H1 (cell line): ENCODE measurements at regions not wholly inside any gene's neighbourhood (a gene's known extent, or its start where the extent isn't known, plus 50 kb on each side); places are given as distances from the start of the nearest gene placed in this dataset.

ENCODE experiments used
- CTCF ChIA-PET: fragments of 300-600 bp; sonication (Branson Sonifier 250); formaldehyde crosslinking; loops from one replicate; lab custom pipeline; 2021; ENCODE audit not compliant: partially characterized antibody; lab: Charles Lee
- POLR2A ChIA-PET: fragments of 300-600 bp; sonication (Branson Sonifier 250); formaldehyde crosslinking; loops from one replicate; lab custom pipeline; 2021; ENCODE audit warnings: inconsistent platforms; ENCODE audit not compliant: partially characterized antibody; lab: Charles Lee
- DNase-seq, 2 experiments: peaks; one replicate each; pipeline versions ENCODE4 v3.0.0 to v3.0.0-alpha.2; 2010 to 2022; ENCODE audit warnings: low spot score in 2 of 2, low read depth in 1 of 2, mixed read lengths in 1 of 2
- FAIRE-seq: peaks from 2 replicates; lab custom pipeline; 2011; peaks lifted over from hg19 to GRCh38; lab: Jason Lieb, UNC
- H2AFZ ChIP-seq: 2 replicates; pipeline ENCODE4 v1.8.1; 2012; ENCODE audit warnings: low read length, inconsistent platforms
- H2AK5ac ChIP-seq: 2 replicates; pipeline ENCODE4 v1.6.1; 2013; ENCODE audit warnings: low read depth, low read length
- H2BK120ac ChIP-seq: replicated peaks from 2 replicates; pipeline ENCODE3; 2013; ENCODE audit warnings: low read depth, low read length, inconsistent platforms
- H2BK12ac ChIP-seq: 2 replicates; pipeline ENCODE4 v1.6.1; 2013; ENCODE audit warnings: low read depth, low read length
- H2BK15ac ChIP-seq: 2 replicates; pipeline ENCODE4 v1.6.1; 2013; ENCODE audit warnings: low read length
- H2BK20ac ChIP-seq: 2 replicates; pipeline ENCODE4 v1.6.1; 2013; ENCODE audit warnings: low read length
- H2BK5ac ChIP-seq: 2 replicates; pipeline ENCODE4 v1.6.1; 2013; ENCODE audit warnings: low read depth, low read length
- H3K14ac ChIP-seq: 2 replicates; pipeline ENCODE4 v1.6.1; 2013; ENCODE audit warnings: inconsistent platforms; ENCODE audit not compliant: insufficient read length
- H3K18ac ChIP-seq: 2 replicates; pipeline ENCODE4 v1.6.1; 2013; ENCODE audit warnings: low read length; ENCODE audit errors: extremely low read depth
- H3K23ac ChIP-seq: 2 replicates; pipeline ENCODE4 v1.6.1; 2013; ENCODE audit warnings: inconsistent platforms; ENCODE audit not compliant: insufficient read length
- H3K23me2 ChIP-seq: 2 replicates; pipeline ENCODE4 v1.6.1; 2013; ENCODE audit warnings: low read depth, low read length
- H3K27ac ChIP-seq: 2 replicates; pipeline ENCODE4 v1.6.1; 2011; ENCODE audit warnings: low read depth, low read length, inconsistent platforms
- H3K27me3 ChIP-seq, 4 experiments: replicated peaks in 1 of 4; 1 replicate in 1 of 4; 2 replicates in 3 of 4; pipeline versions ENCODE4 v1.6.1 to v1.8.1; 2011 to 2013; ENCODE audit warnings: low read length in 3 of 4, mild to moderate bottlenecking in 3 of 4, inconsistent platforms in 2 of 4, mixed read lengths in 2 of 4, moderate library complexity in 1 of 4; ENCODE audit not compliant: control insufficient read depth in 3 of 4, insufficient read depth in 3 of 4; ENCODE audit errors: extremely low read depth in 1 of 4
- H3K36me3 ChIP-seq, 4 experiments: 2 replicates each; pipeline versions ENCODE4 v1.6.1 to v1.8.1; 2011 to 2013; ENCODE audit warnings: mild to moderate bottlenecking in 4 of 4, low read length in 3 of 4, moderate library complexity in 2 of 4, control low read depth in 1 of 4, inconsistent platforms in 1 of 4; ENCODE audit not compliant: insufficient read depth in 4 of 4, control insufficient read depth in 2 of 4
- H3K4ac ChIP-seq: replicated peaks from 2 replicates; pipeline ENCODE3; 2013; ENCODE audit warnings: low read length, low read depth, mixed read lengths, inconsistent platforms; ENCODE audit not compliant: insufficient read length
- H3K4me1 ChIP-seq, 4 experiments: replicated peaks in 1 of 4; 1 replicate in 1 of 4; 2 replicates in 3 of 4; pipeline versions ENCODE4 v1.6.1 to v1.8.1; 2011 to 2013; ENCODE audit warnings: low read length in 3 of 4, inconsistent platforms in 2 of 4, mixed read lengths in 1 of 4; ENCODE audit not compliant: insufficient read depth in 4 of 4, control insufficient read depth in 3 of 4
- H3K4me2 ChIP-seq, 2 experiments: 2 replicates each; pipeline versions ENCODE4 v1.6.1 to v1.8.1; 2011 to 2013; ENCODE audit warnings: low read depth in 2 of 2, low read length in 2 of 2, control low read depth in 1 of 2, inconsistent platforms in 1 of 2, mild to moderate bottlenecking in 1 of 2; ENCODE audit not compliant: insufficient read depth in 1 of 2
- H3K4me3 ChIP-seq, 4 experiments: fragments of 200-600, 300-600 bp in 1 of 4; sonication (generic), shearing (Covaris generic), sonication (Bioruptor Twin) in 1 of 4; 2 replicates each; pipeline versions ENCODE4 v1.5.1 to v1.8.1; 2011 to 2016; ENCODE audit warnings: low read length in 4 of 4, low read depth in 3 of 4, control low read depth in 2 of 4, inconsistent platforms in 2 of 4, mild to moderate bottlenecking in 2 of 4, mixed read lengths in 1 of 4, moderate library complexity in 1 of 4; ENCODE audit not compliant: insufficient read depth in 2 of 4; ENCODE audit errors: extremely low read depth in 1 of 4
- H3K56ac ChIP-seq: replicated peaks from 2 replicates; pipeline ENCODE3; 2013; ENCODE audit warnings: low read depth, mild to moderate bottlenecking, mixed read lengths, low read length, inconsistent platforms; ENCODE audit not compliant: insufficient read length
- H3K79me1 ChIP-seq: 2 replicates; pipeline ENCODE4 v1.6.1; 2013; ENCODE audit warnings: low read depth, low read length, control low read depth
- H3K79me2 ChIP-seq, 2 experiments: 2 replicates each; pipeline versions ENCODE4 v1.6.1 to v1.8.1; 2012 to 2013; ENCODE audit warnings: low read length in 2 of 2, mild to moderate bottlenecking in 2 of 2, inconsistent platforms in 1 of 2; ENCODE audit not compliant: insufficient read depth in 2 of 2, control insufficient read depth in 1 of 2
- H3K9ac ChIP-seq, 4 experiments: replicated peaks in 1 of 4; 1 replicate in 1 of 4; 2 replicates in 3 of 4; pipeline versions ENCODE4 v1.6.1 to v1.8.1; 2011 to 2013; ENCODE audit warnings: low read depth in 3 of 4, low read length in 3 of 4, control low read depth in 2 of 4, mild to moderate bottlenecking in 2 of 4, moderate library complexity in 2 of 4, inconsistent platforms in 1 of 4; ENCODE audit errors: extremely low read depth in 1 of 4
- H3K9me3 ChIP-seq, 2 experiments: 2 replicates each; pipeline versions ENCODE4 v1.6.1 to v1.8.1; 2012 to 2013; ENCODE audit warnings: mild to moderate bottlenecking in 2 of 2, moderate library complexity in 2 of 2, control low read depth in 1 of 2, inconsistent platforms in 1 of 2, low read depth in 1 of 2, low read length in 1 of 2, mixed read lengths in 1 of 2; ENCODE audit not compliant: insufficient read depth in 2 of 2
- H4K20me1 ChIP-seq, 2 experiments: replicated peaks in 1 of 2; 2 replicates each; pipeline versions ENCODE3 to v1.8.1; 2011 to 2013; ENCODE audit warnings: inconsistent platforms in 2 of 2, low read length in 2 of 2, mild to moderate bottlenecking in 1 of 2; ENCODE audit not compliant: insufficient read depth in 2 of 2, control insufficient read depth in 1 of 2
- H4K5ac ChIP-seq: 2 replicates; pipeline ENCODE4 v1.6.1; 2013; ENCODE audit warnings: low read length, low read depth, mixed read lengths, inconsistent platforms; ENCODE audit not compliant: insufficient read length
- H4K8ac ChIP-seq: 2 replicates; pipeline ENCODE4 v1.8.0; 2013; ENCODE audit warnings: mild to moderate bottlenecking, moderate library complexity, low read length, inconsistent platforms; ENCODE audit not compliant: insufficient read depth; ENCODE audit errors: extremely low read depth
- H4K91ac ChIP-seq: replicated peaks from 2 replicates; pipeline ENCODE3; 2013; ENCODE audit warnings: low read length, mixed read lengths, inconsistent platforms; ENCODE audit not compliant: insufficient read length
- ATF3 ChIP-seq: IDR thresholded peaks from 2 replicates; pipeline ENCODE4 v1.6.1; 2011; ENCODE audit warnings: low read depth, mild to moderate bottlenecking, low read length; ENCODE audit not compliant: insufficient read depth
- BRCA1 ChIP-seq: IDR thresholded peaks from 2 replicates; pipeline ENCODE4 v1.6.1; 2012; ENCODE audit warnings: low read depth, low read length, improper control_type of control experiment
- CEBPB ChIP-seq: IDR thresholded peaks from 2 replicates; pipeline ENCODE4 v1.6.1; 2012; ENCODE audit warnings: low read depth, low read length
- CHD1 ChIP-seq: IDR thresholded peaks from 2 replicates; pipeline ENCODE4 v1.6.1; 2012; ENCODE audit warnings: low read depth, low read length, improper control_type of control experiment
- EZH2 ChIP-seq: fragments of 200-600 bp; sonication (generic); IDR thresholded peaks from 2 replicates; pipeline ENCODE4 v1.7.1; 2012; ENCODE audit warnings: low read depth, mild to moderate bottlenecking, moderate library complexity, low read length, inconsistent platforms; ENCODE audit not compliant: severe bottlenecking
- GABPA ChIP-seq: IDR thresholded peaks from 2 replicates; pipeline ENCODE4 v1.6.1; 2011; ENCODE audit warnings: mild to moderate bottlenecking, low read length, moderate library complexity, borderline replicate concordance; ENCODE audit not compliant: insufficient read depth
- KDM4A ChIP-seq: IDR thresholded peaks from one replicate; pipeline ENCODE4 v1.7.1; 2012; ENCODE audit warnings: low read depth, mild to moderate bottlenecking, moderate library complexity, low read length, inconsistent platforms; ENCODE audit not compliant: severe bottlenecking
- MAFK ChIP-seq: IDR thresholded peaks from 2 replicates; pipeline ENCODE4 v1.6.1; 2012; ENCODE audit warnings: low read depth, mild to moderate bottlenecking, improper control_type of control experiment, low read length
- PHF8 ChIP-seq: fragments of 200-600 bp; sonication (generic); conservative IDR thresholded peaks from 2 replicates; pipeline ENCODE4 v1.7.1; 2012; ENCODE audit warnings: low read depth, mild to moderate bottlenecking, inconsistent platforms, low read length, moderate library complexity
- POLR2A ChIP-seq, 2 experiments: IDR thresholded peaks; 1 replicate in 1 of 2; 2 replicates in 1 of 2; pipeline ENCODE4 v1.6.1; 2011; ENCODE audit warnings: low read depth in 2 of 2, low read length in 2 of 2, mild to moderate bottlenecking in 2 of 2; ENCODE audit errors: control extremely low read depth in 1 of 2
- RFX5 ChIP-seq: IDR thresholded peaks from 2 replicates; pipeline ENCODE4 v1.6.1; 2011; ENCODE audit warnings: low read depth, low read length, improper control_type of control experiment, borderline replicate concordance
- RNF2 ChIP-seq: fragments of 200-900, 300-1000 bp; sonication (generic); IDR thresholded peaks from 2 replicates; pipeline ENCODE4 v1.7.1; 2016; ENCODE audit warnings: borderline replicate concordance, low read depth, mild to moderate bottlenecking, antibody characterized with exemption, low read length; ENCODE audit not compliant: poor library complexity, severe bottlenecking; ENCODE audit errors: missing control alignments
- SIRT6 ChIP-seq: IDR thresholded peaks from one replicate; pipeline ENCODE4 v1.7.1; 2012; ENCODE audit warnings: low read length, inconsistent platforms
- SP4 ChIP-seq: IDR thresholded peaks from 2 replicates; pipeline ENCODE4 v1.6.1; 2012; ENCODE audit warnings: low read length, inconsistent platforms
- TBP ChIP-seq: IDR thresholded peaks from 2 replicates; pipeline ENCODE4 v1.6.1; 2011; ENCODE audit warnings: low read depth, low read length, improper control_type of control experiment
- YY1 ChIP-seq: IDR thresholded peaks from 2 replicates; pipeline ENCODE4 v1.6.1; 2011; ENCODE audit warnings: low read depth, mild to moderate bottlenecking, low read length
- WGBS, 2 experiments: shearing (Covaris generic) in 1 of 2; methylation state at CpG; one replicate each; pipeline versions ENCODE4 v1.1.6 to v1.1.7; 2013 to 2015; ENCODE audit warnings: low lambda C conversion rate in 2 of 2, mixed read lengths in 2 of 2, inconsistent platforms in 1 of 2, low coverage in 1 of 2, missing lambda C conversion rate in 1 of 2; ENCODE audit not compliant: insufficient replicate concordance in 2 of 2, insufficient coverage in 1 of 2, insufficient read length in 1 of 2; ENCODE audit errors: extremely low coverage in 1 of 2, missing lambda C conversion rate in 1 of 2; 5-methylcytosine and 5-hydroxymethylcytosine counted together

- no peak overlapping the region for H3K9ac ChIP-seq
- no peak overlapping the region for H3K4ac ChIP-seq
- H4K5ac ChIP-seq = no peak overlapping the region
- POLR2A ChIA-PET = no interaction called here
- no peak overlapping the region for H2AFZ ChIP-seq
- DNase-seq (no peak), FAIRE-seq (no peak)
- H3K18ac ChIP-seq = no peak overlapping the region
- H3K23me2 ChIP-seq = no peaks in the 10 kb centered on the region
- no peak overlapping the region for H2BK120ac ChIP-seq
- H2BK20ac ChIP-seq = no peak overlapping the region
- 87% methylated on average over 1 of the region's 1 CpG; no CpG with 5 or more reads in 1 of the 2 experiments for WGBS, 2 experiments
- no peaks in the 10 kb centered on the region; a peak in 1 of 7 replicates for H3K27me3 ChIP-seq
- H3K36me3 ChIP-seq = no peaks in the 10 kb centered on the region
- no peaks in the 10 kb centered on the region for H3K79me1 ChIP-seq
- no peak overlapping the region for H3K14ac ChIP-seq
- no peak overlapping the region for H2BK5ac ChIP-seq
- no peak overlapping the region for H3K4me3 ChIP-seq
- H3K9me3 ChIP-seq = no peaks in the 10 kb centered on the region
- CTCF ChIA-PET = interaction anchor here (1.0 to 1.7 kb wide), 2 partner anchors 11 to 84 kb away, joined by 3 read pairs; no protein-coding TSS in a partner anchor
- H2BK15ac ChIP-seq = no peak overlapping the region
- no peaks in the 10 kb centered on the region for H4K20me1 ChIP-seq
- H2AK5ac ChIP-seq = no peak overlapping the region
- no peak overlapping the region for H2BK12ac ChIP-seq
- no peak overlapping the region for H4K91ac ChIP-seq
- H3K23ac ChIP-seq = no peak overlapping the region
- H4K8ac ChIP-seq = no peak overlapping the region
- H3K4me1 ChIP-seq = no peaks in the 10 kb centered on the region
- no peaks in the 10 kb centered on the region for H3K79me2 ChIP-seq
- H3K4me2 ChIP-seq = no peak overlapping the region
- no peak overlapping the region for H3K27ac ChIP-seq
- no peak overlapping the region for H3K56ac ChIP-seq
- no peak for TF ChIP-seq BRCA1
- TF ChIP-seq SP4 = no peak
- no peak for TF ChIP-seq YY1
- no peak for TF ChIP-seq KDM4A
- no peak for TF ChIP-seq EZH2
- TF ChIP-seq RNF2 = no peak
- no peak for TF ChIP-seq SIRT6
- TF ChIP-seq ATF3 = no peak
- TF ChIP-seq RFX5 = no peak
- no peak for TF ChIP-seq CEBPB
- TF ChIP-seq TBP = no peak
- no peak for TF ChIP-seq GABPA
- no peak for TF ChIP-seq PHF8
- TF ChIP-seq CHD1 = no peak
- TF ChIP-seq POLR2A (IDR thresholded peaks at IDR 0.05; ENCODE audit: control extremely low read depth in 1 of 2, low read depth in 2 of 2, low read length in 2 of 2) = no peak
- no peak for TF ChIP-seq MAFK
Observed at GRCh38 chr4:28469387-28469786, 1608.7 kb downstream of the STIM2 start.
